ENCODE measurements at regions not wholly inside any gene's neighbourhood (a gene's known extent, or its start where the extent isn't known, plus 50 kb on each side); places are given as distances from the start of the nearest gene placed in this dataset.

GRCh38 chr6:120874422-120874821, 459.9 kb downstream of the TBC1D32 start:
- no peak for TF ChIP-seq EZH2 (IDR thresholded peaks at IDR 0.05; ENCODE audit: insufficient read depth, poor library complexity, severe bottlenecking)
- TF ChIP-seq EZH2phosphoT487 (IDR thresholded peaks at IDR 0.05; ENCODE audit: insufficient read depth, low read depth), result no peak
